Uterus (tissue), 2 donors: ENCODE measurements at regions not wholly inside any gene's neighbourhood (a gene's known extent, or its start where the extent isn't known, plus 50 kb on each side); places are given as distances from the start of the nearest gene placed in this dataset.

Source experiments
- CTCF ChIP-seq, 4 experiments: fragments of 200-600 bp in 2 of 4; fragments of 450-650 bp in 2 of 4; sonication (generic) in 2 of 4; IDR thresholded peaks; one replicate each; pipeline ENCODE4 v1.5.1; 2016 to 2019; ENCODE audit warnings: antibody characterized with exemption in 4 of 4, mild to moderate bottlenecking in 2 of 4, moderate library complexity in 1 of 4
- POLR2A ChIP-seq, 2 donors: fragments of 450-650 bp; IDR thresholded peaks; one replicate each; pipeline ENCODE4 v1.6.1; 2016; ENCODE audit warnings: antibody characterized with exemption in 2 of 2, mild to moderate bottlenecking in 1 of 2, moderate library complexity in 1 of 2

- TF ChIP-seq POLR2A (IDR thresholded peaks at IDR 0.05) (no peak), CTCF (IDR thresholded peaks at IDR 0.05) (no peak)
Observed at GRCh38 chr4:108533245-108533844, 87.0 kb upstream of the RPL34 start.
